NCI-H526 (cell line): ENCODE measurements at regions not wholly inside any gene's neighbourhood (a gene's known extent, or its start where the extent isn't known, plus 50 kb on each side); places are given as distances from the start of the nearest gene placed in this dataset.

ENCODE experiments used
- DNase-seq, 2 experiments: peaks; one replicate each; lab custom pipeline; 2025; lab: John Stamatoyannopoulos, UW

DNA sequence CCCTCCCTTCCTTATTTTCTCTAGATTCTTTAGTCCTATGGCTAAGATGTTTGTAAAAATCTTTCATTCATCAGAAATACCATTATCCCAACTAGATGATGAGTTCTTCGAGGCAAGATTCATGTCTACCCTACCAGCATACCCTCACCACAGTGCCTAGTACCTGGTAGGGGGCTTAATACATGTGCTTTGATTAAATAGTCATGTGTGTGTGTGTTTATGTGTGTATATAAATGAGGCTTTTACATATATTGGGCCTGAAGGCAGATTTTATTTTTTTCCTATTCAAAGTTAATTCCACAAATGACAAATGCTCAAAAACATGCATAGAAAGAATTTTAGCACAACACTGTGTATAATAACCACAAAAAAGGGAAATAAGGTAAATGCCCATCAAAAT lies 193.0 kb upstream of the IRX3 start:
- DNase-seq: no peak

DNA sequence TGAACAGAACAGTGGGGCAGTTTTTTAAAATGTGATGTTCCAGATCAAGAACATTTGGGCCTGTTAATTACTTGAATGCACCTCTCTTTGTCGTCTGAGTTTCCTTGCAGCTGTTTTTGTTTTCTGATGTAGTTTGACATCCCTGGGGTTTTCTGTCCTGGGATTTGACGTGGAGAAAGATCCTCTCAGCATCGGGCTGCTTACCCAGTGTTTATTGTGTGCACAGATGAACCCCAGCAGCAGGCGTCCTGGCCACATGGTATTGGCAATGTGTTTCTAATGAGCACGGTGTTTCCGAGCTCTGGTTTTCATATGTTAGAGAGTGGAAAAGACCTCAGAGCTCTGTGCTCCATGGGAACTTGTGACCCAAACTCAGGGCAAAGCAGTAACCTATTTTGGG lies 191.1 kb upstream of the IRX3 start:
- DNase-seq: no peak

DNA sequence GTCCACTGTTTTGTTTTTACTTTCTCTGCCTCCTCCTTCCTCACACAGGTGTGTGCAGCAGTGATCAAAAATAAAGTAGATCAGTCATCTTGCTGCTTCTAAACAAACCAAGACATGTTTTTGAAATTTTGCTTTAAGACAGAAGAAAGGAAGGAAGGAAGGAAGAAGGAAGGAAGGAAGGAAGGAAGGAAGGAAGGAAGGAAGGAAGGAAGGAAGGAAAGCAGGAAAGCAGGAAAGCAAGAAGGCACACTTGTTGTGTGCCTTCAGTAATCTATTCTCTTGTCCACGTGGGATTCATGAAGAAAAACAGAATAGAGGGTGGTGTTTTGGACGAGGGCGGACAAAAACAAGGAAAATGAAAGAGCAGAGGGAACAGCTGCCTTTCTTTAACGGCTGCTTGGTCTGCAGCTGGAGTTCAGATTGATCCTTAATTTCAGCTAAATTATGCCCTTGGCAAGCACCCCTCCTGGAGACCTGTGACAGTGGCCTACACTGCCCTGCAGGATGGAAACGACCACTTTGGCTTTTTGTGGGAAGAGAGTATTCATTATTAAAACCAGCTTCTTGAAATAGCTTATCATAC lies 188.5 kb upstream of the IRX3 start:
- no peak for DNase-seq

DNA sequence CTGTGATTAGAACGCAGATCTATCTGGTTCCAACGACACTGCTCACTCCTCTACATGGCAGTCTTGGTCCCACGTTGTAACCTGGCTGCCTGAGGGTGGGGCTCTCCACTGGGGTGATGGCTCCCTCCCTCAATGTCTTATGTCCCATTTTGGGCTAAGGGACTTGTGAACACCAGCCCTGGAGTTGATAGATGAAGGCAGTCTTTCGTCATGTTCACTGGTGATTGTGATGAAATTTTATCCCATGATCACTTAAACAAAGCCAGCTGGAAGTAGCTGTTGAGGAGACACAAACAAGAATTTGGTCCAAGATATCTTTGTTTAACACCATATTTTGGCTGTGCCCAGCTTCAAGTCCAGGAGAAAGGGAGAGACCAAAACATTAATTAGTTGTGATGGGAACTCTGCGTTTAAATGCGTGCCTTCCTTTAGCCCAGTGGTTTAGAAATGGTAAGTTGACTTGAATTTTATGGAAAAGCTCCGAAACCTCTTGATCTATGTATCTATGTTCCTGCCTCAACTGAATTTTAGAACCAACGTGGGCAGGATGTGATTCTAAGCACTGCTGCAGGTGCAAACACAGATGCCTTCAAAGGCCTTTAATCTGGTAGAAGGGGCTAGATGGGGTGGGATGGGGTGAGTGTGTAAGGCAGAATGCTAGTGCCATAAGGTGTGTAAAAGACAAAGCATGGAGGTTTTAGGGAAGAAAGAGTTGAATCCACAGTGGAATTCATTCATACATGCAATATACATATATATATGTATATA lies 186.8 kb upstream of the IRX3 start:
- no peak for DNase-seq

DNA sequence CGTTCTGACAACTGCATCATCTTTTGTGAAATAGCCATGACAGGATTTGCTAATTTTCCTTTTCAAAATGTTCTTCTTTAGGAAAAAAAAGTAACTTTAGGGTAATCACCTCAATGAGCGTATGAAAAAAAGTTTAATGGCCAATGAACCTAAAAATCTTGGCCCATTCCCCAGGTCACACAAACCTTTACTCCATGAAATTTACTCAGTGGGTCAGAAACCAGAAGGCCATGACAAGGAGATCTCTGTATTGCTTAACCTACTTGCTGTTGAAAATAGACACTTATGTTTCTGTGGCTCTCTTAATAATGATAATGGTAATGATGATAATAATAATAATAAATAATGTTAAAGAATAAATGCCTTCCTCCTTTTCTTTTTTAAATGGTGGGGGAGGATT lies 180.8 kb upstream of the IRX3 start:
- no peak for DNase-seq

DNA sequence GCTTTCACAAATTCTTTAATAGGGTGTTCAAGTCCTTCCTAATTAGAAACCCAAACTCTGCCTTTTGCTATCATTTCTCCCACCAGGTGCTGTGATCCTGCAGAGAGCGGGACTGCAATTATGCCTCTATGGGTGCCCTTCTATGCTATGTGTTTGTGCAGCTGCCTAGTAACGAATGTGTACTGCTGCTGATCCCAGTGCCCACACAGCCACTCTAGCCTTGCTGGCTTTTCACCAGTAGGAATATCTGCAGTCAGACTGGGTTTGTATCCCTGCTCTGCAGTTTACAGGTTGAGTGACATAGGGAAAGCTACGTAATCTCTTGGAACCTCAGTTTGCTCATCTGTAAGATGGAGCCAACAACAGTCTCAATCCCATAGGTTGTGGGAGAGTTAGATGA lies 179.6 kb upstream of the IRX3 start:
- DNase-seq: no peak

GRCh38 chr16:54465063-54465462 lies 178.5 kb upstream of the IRX3 start:
- DNase-seq: no peak

- no peak for DNase-seq
Measured at GRCh38 chr16:54462771-54463170, 176.2 kb upstream of the IRX3 start.

- DNase-seq: no peak
Measured at GRCh38 chr16:54462151-54462651, 175.6 kb upstream of the IRX3 start.

- no peak for DNase-seq
Measured at GRCh38 chr16:54460263-54460860, 173.8 kb upstream of the IRX3 start.

DNA sequence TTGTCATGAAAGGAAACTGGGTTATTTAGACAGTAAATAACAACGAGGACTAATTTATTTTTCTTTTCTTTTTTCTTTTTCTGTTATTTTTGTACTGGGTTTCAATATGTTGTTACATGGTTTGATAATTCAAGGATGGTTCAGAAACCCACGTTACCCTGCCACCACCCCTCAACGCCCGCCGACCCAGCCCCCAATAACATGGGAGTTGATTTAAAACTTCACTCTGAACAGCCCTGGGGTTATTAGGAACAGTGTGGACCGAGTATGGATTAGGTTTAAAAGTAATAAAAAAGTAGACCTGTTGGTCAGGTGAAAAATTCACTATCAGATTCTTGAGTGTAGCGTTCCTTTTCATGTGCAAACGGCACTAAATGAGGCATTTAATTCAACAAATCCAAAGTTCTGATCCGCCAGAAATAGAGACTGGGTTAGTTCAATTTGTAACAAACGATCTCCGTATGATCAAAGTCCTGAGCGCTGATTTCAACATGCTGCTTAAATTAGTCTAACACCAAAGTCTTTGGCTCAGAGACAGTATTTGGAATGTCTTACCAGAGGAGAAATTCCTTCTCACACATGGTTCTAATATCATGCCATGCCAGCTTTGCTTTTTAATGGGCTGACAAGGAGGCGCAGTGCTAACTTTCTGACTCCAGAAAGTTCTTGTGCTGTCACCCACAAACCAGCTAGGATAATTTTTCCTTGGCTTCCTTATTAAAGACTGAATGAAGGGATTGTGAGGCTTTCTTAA lies 173.1 kb upstream of the IRX3 start:
- DNase-seq: no peak

GRCh38 chr16:54458923-54459322 lies 172.3 kb upstream of the IRX3 start:
- no peak for DNase-seq

DNA sequence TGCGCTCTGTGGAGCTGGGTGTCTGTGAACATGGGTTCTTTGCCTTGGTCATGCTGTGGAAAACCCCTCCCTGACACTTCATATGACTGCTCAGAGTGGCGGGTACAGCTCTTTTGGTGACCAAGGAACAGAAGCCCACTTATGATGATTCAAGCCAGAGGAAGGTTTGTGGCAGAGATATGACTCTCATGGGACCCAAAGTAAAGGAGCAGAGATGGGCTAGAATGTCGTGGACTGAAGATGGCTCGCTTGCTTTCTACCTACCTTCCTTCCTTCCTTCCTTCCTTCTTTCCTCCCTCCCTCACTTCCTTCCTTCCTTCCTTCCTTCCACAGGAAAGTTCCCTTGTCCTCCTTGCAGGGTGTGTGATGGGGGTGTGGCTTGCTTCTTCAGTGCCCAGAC lies 169.7 kb upstream of the IRX3 start:
- no peak for DNase-seq

- no peak for DNase-seq
Measured at GRCh38 chr16:54455030-54455725, 168.6 kb upstream of the IRX3 start.

DNA sequence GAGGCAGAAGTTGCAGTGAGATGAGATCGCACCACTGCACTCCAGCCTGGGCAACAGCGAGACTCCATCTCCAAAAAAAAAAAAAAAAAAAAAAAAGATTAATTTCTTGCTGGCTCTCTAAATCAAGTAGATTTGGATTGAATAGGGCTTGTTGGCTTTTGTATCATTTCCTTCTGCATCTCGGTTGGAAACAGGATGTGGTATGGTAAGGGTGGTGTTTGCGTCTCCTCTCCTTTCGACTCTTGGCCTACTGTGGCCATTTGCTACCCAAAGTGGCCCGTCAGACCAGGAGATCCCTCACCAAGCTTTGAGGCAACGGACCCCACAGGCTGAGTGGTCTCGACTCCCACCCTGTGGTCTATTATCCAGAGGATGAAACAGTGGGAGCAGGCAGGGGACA lies 168.0 kb upstream of the IRX3 start:
- DNase-seq: no peak

- DNase-seq: no peak
Measured at GRCh38 chr16:54453871-54454270, 167.3 kb upstream of the IRX3 start.

DNA sequence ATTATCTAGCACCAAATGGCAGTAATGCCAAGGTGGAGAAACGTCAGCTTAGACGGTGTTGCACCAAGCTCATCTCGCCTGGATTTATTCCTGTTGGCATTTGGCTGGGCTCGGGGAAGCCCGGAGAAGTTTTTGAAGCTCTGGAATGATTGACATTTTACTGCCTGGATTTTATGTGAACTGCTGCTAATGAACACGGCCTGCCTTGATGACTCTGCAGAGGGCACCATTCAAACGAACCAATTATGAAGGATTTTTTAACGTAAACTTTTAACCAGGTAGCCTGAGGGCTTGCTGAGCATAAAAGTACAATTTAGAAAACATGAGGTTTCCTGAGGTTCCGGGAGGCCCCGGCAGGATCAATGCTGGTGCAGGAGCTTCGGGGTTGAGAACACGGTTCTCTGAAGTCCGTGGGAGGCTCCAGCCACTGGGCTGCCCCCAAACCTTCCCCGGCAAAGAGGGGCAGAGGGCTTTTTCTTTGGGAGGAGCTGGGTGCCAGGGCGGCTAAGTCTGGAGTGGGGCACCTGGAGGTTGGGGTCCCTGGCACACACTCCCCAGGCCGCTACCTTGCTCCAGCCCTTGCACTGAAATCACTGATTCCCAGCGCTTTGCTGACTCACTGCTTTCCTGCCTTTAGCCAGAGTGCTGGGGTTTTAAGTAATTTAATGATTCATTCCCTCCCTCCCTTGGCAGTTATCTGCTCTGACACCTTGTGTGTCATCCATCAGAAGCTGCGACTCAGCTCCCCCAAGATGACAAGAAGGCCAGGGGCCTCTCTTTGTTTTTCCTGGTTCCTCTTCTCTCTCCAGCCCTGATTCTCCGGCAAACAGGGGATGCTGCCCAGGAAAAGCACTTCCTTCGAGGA lies 161.2 kb upstream of the IRX3 start:
- no peak for DNase-seq

- no peak for DNase-seq
Measured at GRCh38 chr16:54446639-54447038, 160.1 kb upstream of the IRX3 start.

DNA sequence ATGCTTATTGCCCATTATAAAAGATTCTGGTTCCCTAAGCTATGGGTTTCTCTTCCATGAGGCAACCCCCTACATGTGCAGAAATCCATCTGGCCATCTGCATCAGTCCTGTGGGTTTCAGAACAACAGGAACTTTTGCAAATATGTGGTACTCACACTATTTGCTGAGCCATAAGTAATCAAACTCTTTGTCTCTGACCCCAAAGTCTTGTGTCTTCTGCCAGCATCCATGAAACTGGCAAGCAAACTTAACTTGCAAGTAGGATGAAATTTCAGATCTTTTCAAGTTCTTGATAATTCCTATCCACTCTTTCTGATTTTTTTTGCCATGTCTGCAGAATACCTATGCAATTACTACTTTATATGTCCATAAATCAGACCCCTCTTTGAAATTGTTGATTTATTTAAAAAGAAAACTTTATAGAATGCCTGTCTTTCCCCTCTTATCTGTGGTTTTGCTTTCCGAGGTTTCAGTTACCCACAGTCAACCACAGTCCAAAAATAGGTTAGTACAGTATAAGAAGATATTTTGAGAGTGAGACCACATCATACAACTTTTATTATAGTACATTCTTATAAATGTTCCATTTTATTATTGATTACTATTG lies 158.4 kb upstream of the IRX3 start:
- no peak for DNase-seq

DNA sequence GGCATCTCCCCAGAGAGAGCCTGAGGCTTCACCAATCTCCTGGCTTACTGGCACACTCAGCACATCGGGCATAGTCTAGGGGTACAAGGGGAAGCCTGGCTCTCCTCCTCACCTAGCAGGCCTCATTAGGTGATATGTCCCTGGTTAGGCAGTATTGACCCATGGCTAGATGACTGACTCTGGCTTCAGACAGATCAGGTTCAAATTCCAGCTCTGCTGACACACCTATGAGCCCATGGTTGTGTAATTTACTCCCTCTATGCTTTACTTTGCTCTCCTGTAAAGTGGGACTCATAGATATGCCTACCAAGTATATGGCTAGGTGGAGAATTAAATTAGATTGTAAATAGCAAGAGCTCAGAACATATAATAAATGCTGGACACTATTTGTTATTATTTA lies 157.3 kb upstream of the IRX3 start:
- DNase-seq: no peak

DNA sequence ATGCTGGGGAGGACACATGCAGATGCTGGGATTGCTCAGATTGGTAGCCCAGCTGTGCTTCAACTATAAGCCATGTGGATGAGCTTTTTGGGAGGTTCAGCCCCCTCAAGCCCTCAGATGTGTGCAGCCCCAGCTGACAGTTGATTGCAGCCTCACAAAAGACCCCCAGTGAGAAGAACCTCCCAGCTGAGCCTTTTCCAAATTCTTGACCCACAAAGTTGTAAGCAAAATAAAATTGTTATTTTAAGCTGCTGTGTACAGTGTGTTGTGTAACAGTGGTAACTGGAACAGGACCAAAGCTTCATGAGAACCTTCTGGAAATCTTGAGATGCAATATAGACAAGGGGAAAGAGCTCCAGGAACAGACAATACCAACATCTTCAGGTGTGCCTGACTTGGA lies 156.8 kb upstream of the IRX3 start:
- DNase-seq: no peak
